ENCODE measurements at regions not wholly inside any gene's neighbourhood (a gene's known extent, or its start where the extent isn't known, plus 50 kb on each side); places are given as distances from the start of the nearest gene placed in this dataset.

- dilution Hi-C loops (cut with MboI; ENCODE audit: extremely low pct_ligation_motif_present, low sequenced_read_pairs), result no loop called here
- no peak overlapping the region for H3K4me2 ChIP-seq (ENCODE audit: control insufficient read depth, extremely low read depth, insufficient read depth, low read depth, low read length)
- H3K27ac ChIP-seq (ENCODE audit: control insufficient read depth, insufficient read depth, low read length), result no peak overlapping the region
- H2AFZ ChIP-seq (ENCODE audit: control insufficient read depth, low read length), result no peak overlapping the region
- no peaks in the 10 kb centered on the region for H3K36me3 ChIP-seq (ENCODE audit: control insufficient read depth in 2 of 2, extremely low read depth in 1 of 2, insufficient read depth in 2 of 2, low read length in 2 of 2)
- TF ChIP-seq EZH2 (IDR thresholded peaks at IDR 0.05; ENCODE audit: low read length) (no peak), CTCF (optimal IDR thresholded peaks at IDR 0.05 in 1 of 3, IDR thresholded peaks at IDR 0.05 in 1 of 3, conservative IDR thresholded peaks at IDR 0.05 in 1 of 3; ENCODE audit: extremely low read depth in 1 of 3, insufficient read depth in 2 of 3, low read length in 3 of 3) (no peak)
- no peaks in the 10 kb centered on the region for H3K9me3 ChIP-seq (ENCODE audit: control insufficient read depth, low read depth, low read length)
- no peak overlapping the region for H3K9ac ChIP-seq (ENCODE audit: control insufficient read depth, extremely low read depth, insufficient read depth, low read length)
- H3K4me1 ChIP-seq (ENCODE audit: control insufficient read depth, extremely low read depth, insufficient read depth, low read length), result peaks cover 52% of the 10 kb centered on the region
- H3K4me3 ChIP-seq (ENCODE audit: control insufficient read depth in 2 of 3, extremely low read depth in 1 of 3, insufficient read depth in 2 of 3, low read depth in 1 of 3, low read length in 3 of 3), result no peak overlapping the region
- FAIRE-seq (no peak), DNase-seq (ENCODE audit: low read depth, low spot score) (no peak)
- H4K20me1 ChIP-seq (ENCODE audit: control insufficient read depth, extremely low read depth, insufficient read depth, low read length), result no peaks in the 10 kb centered on the region
- H3K27me3 ChIP-seq (ENCODE audit: control insufficient read depth, extremely low read depth, insufficient read depth, low read length), result no peaks in the 10 kb centered on the region
- H3K9me1 ChIP-seq (ENCODE audit: control insufficient read depth, extremely low read depth, insufficient read depth, low read length), result no peaks in the 10 kb centered on the region
- H3K79me2 ChIP-seq (ENCODE audit: control insufficient read depth, insufficient read depth, low read length), result no peaks in the 10 kb centered on the region
These were observed 1843.4 kb downstream of the TP53TG3F start for GRCh38 chr16:35302859-35303258.

- DNase-seq (ENCODE audit: low read depth, low spot score) (peak; percentile 97), FAIRE-seq (no peak)
- Histone ChIP-seq H3K9ac (ENCODE audit: control insufficient read depth, extremely low read depth, insufficient read depth, low read length) (no peak overlapping the region), H3K36me3 (ENCODE audit: control insufficient read depth in 2 of 2, extremely low read depth in 1 of 2, insufficient read depth in 2 of 2, low read length in 2 of 2) (no peaks in the 10 kb centered on the region), H3K9me1 (ENCODE audit: control insufficient read depth, extremely low read depth, insufficient read depth, low read length) (no peaks in the 10 kb centered on the region), H2AFZ (ENCODE audit: control insufficient read depth, low read length) (no peak overlapping the region), H3K79me2 (ENCODE audit: control insufficient read depth, insufficient read depth, low read length) (no peaks in the 10 kb centered on the region), H4K20me1 (ENCODE audit: control insufficient read depth, extremely low read depth, insufficient read depth, low read length) (no peaks in the 10 kb centered on the region), H3K9me3 (ENCODE audit: control insufficient read depth, low read depth, low read length) (no peaks in the 10 kb centered on the region), H3K27me3 (ENCODE audit: control insufficient read depth, extremely low read depth, insufficient read depth, low read length) (no peaks in the 10 kb centered on the region), H3K27ac (ENCODE audit: control insufficient read depth, insufficient read depth, low read length) (peak overlapping the region; percentile 48), H3K4me1 (ENCODE audit: control insufficient read depth, extremely low read depth, insufficient read depth, low read length) (peaks cover 47% of the 10 kb centered on the region), H3K4me3 (ENCODE audit: control insufficient read depth in 2 of 3, extremely low read depth in 1 of 3, insufficient read depth in 2 of 3, low read depth in 1 of 3, low read length in 3 of 3) (no peak overlapping the region), H3K4me2 (ENCODE audit: control insufficient read depth, extremely low read depth, insufficient read depth, low read depth, low read length) (no peak overlapping the region)
- TF ChIP-seq CTCF (optimal IDR thresholded peaks at IDR 0.05 in 1 of 3, IDR thresholded peaks at IDR 0.05 in 1 of 3, conservative IDR thresholded peaks at IDR 0.05 in 1 of 3; ENCODE audit: extremely low read depth in 1 of 3, insufficient read depth in 2 of 3, low read length in 3 of 3) (no peak), EZH2 (IDR thresholded peaks at IDR 0.05; ENCODE audit: low read length) (no peak)
- dilution Hi-C loops (cut with MboI; ENCODE audit: extremely low pct_ligation_motif_present, low sequenced_read_pairs), result no loop called here
These were observed 1846.1 kb downstream of the TP53TG3F start for GRCh38 chr16:35305476-35305875.

Measured in keratinocyte (primary cell).